ENCODE measurements at regions not wholly inside any gene's neighbourhood (a gene's known extent, or its start where the extent isn't known, plus 50 kb on each side); places are given as distances from the start of the nearest gene placed in this dataset.

GRCh38 chr6:139748353-139749146, 374.1 kb upstream of the CITED2 start:
- TF ChIP-seq CTCF (IDR thresholded peaks at IDR 0.05) = no peak
- TF ChIP-seq POLR2A (IDR thresholded peaks at IDR 0.05) = no peak
